ENCODE measurements at regions not wholly inside any gene's neighbourhood (a gene's known extent, or its start where the extent isn't known, plus 50 kb on each side); places are given as distances from the start of the nearest gene placed in this dataset.

DNA sequence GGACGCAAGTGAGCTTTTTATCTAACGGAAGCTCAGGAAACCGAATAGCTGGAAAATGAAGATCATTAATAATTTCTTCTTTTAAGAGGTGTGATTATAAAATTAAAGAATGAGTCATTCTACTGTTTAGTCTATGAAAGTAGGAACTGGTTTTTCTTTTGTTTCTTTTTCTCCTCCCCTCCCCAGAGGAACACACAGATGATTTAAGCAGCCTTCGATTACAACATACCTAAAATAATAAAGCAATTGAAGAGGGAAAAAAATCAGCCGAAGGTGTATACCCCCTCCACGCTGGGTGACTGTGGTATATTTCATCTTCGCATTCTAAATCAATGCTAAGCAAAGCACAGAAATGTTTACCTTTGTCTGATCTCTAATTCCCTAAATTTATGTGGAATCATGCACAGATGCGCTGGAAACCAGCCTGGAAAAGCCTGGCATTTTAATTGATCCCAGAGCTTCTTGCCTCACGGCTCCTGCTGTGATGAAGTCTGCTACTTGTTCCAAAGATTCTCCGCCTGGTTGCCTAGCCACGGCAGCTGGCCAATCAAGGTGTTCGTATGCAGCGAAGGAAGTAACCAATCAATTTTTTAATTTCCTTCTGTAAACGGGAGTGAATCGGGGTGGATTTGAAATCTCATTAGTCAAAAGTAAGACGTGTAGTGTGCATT is 133.9 kb downstream of the FANCF start:
- no peak for DNase-seq (ENCODE audit: low read depth in 2 of 2)

DNA sequence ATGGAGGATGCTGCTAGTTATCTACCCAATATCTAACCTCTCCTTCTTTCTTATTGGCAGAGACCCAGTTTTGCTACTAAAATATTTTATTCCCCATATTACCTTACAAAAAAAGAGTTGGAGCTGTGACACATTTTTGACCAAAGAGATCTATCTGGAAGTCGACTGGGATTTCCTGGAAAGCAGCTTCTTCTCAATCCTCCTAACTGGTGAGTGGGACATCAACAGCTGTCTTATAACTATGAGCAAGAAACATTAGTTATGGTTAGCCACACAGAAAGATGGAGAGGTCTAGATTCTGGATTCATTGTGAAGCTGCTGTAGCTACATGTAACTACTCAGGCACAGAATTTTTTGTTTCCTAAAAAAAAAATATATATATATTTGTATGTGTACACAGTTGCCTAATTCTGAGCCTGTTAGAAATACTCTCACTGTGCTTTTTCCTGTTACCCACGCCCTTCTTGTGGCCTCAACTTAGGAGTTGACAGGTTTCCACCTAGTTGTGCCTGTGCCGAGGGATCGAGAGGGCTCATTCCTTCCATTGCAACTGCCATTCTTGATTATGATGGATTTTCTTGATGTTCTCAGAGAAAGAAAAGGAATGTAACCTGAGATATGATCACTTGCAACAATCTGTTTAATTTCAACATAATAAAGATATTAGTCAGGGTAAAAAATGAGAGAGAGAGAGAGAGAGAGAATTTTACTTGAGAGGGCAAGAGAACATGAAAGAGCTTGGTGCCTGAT is 142.0 kb downstream of the SLC17A6 start:
- no peak for DNase-seq (ENCODE audit: low read depth in 2 of 2)

- DNase-seq (ENCODE audit: low read depth in 2 of 2) = no peak
These were observed 141.0 kb downstream of the SLC17A6 start for GRCh38 chr11:22479208-22479607.

DNA sequence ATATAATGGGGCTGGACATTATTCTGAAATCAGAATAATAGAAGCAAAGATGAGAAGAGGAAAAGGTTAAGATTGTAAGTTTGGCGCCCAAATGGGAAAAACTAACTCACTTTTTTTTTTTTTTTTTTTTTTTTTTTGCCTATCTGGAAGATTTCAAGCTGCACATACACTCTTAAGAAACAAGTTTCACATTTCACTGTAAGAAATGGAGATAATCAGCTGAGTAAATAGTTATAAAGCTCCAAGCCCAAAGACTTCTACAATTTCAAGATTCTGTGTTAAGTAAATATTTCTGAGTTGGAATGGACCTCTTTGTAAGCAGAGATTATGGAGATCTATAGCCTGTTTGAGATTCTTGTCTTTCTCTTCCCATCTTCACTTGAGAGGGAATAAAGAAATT is 140.0 kb downstream of the SLC17A6 start:
- DNase-seq (ENCODE audit: low read depth in 2 of 2) = no peak

- DNase-seq (ENCODE audit: low read depth in 2 of 2) = no peak
These were observed 139.1 kb downstream of the SLC17A6 start for GRCh38 chr11:22477312-22477711.

DNA sequence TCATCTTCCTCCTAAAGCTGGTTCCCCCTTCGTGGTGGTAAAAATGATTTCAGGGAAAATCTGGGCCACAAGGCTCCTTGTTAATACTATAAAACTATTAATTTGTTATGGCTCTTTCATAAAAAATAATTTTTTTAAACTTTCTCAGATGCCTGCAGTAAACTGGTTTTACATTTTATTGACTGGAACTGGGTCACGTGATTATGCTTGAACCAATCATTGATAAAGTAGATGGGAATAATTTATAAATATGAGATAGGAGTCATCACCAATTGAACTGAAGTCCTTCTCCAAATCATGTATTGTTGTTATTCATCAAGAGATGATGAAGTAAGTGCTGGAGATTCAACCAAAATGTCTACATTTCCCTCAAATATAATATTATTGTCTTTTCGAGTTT is 138.4 kb downstream of the SLC17A6 start:
- no peak for DNase-seq (ENCODE audit: low read depth in 2 of 2)

- no peak for DNase-seq (ENCODE audit: low read depth in 2 of 2)
These were observed 136.4 kb downstream of the SLC17A6 start for GRCh38 chr11:22474616-22475015.

DNA sequence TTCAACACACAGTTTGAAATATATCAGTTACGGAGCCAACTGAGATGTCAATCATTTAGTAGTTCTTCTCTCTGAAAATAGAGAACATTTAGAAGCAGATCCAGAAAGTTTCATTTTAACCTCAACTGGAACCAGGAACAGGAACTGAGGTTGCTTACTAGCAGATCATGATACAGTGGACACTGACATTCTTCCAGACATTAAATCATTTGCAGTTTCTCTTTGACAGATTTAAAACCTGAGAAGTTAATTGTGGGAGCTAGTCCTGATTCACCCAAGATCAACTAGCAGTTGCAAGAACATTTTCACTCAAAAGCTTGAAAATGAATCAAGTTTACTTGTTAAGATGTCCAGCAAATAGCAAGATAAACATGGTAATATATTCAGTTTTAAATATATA is 135.4 kb downstream of the SLC17A6 start:
- no peak for DNase-seq (ENCODE audit: low read depth in 2 of 2)

DNA sequence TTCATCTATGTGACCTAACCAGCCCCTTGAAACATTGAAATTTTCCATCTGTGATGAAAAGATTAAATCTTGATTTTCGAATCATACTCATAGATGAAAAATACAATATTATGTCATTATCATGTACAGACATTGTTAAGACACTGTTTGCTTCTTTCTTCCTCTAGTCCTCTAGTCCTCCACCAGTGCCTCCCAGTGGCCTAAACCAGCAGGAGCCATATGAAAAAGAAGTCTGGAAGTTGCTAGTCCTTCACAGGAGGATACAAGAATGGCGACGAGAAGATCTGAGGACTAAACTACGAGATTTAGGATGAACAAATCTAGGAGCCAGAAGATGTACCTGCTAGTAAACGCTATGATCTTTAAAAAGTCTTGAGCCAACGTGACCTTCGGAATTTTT is 134.1 kb downstream of the SLC17A6 start:
- peak in 1 of 2 donors; percentile 41 for DNase-seq (ENCODE audit: low read depth in 2 of 2)

DNA sequence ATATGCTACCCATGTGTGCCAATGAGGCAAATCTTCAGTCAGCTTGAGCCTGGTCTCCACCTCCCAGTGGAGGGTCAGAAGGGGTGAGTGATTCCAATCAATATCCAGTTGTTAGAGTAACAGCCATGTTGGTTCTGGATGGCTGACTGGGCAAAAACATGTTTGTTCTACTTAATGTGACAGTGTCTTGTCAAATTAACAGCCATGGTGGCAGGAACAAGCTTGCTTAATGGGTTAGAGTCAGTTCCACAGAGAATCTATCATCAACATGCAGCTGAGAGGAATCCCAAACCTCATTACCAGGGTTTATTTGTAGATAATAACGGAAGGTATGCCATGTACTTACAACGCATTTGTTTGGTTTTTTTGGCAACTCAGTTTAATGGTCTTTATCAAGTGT is 133.2 kb downstream of the SLC17A6 start:
- DNase-seq (ENCODE audit: low read depth in 2 of 2) = no peak

GRCh38 chr11:22467741-22468140 is 129.6 kb downstream of the SLC17A6 start:
- no peak for DNase-seq (ENCODE audit: low read depth in 2 of 2)

GRCh38 chr11:22467248-22467647 is 129.1 kb downstream of the SLC17A6 start:
- DNase-seq (ENCODE audit: low read depth in 2 of 2) = no peak

DNA sequence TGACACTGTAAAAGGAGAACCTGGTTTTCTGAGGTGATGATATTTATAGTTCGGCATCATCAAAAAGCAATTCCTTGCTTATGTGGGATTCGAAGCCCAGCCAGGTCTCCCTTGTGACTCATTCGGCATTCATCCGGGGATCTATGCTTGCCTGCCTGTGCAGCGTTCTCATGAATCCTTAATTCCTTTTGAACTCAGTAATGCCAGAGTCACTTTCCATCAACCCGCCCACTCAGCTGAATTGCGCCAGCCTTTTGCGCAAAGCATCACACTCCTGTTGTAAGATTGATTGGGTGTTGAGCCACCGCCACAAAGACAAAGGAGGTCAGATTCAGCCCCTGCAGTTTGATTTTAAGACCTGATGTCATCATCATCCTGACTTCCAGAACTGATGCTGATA is 128.6 kb downstream of the SLC17A6 start:
- peak in 1 of 2 donors; percentile 20 for DNase-seq (ENCODE audit: low read depth in 2 of 2)

DNA sequence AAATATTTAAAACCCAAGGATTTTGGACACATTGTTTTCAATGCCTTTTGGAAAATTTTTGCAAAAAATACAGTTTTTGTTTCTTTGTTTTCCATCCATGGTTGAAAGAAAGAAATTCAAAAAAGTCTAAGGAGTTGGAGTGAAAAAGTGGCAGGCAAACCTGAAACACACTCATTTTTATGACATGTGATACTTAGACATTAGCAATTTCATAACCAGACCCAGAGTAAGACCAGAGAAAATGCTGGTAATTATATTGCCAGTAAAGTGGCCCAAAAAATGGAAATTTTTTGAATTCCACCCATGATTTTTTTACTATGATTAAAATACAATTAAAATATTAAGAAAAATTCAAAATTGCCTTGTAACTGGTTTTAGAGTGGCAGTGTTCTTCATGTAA is 128.2 kb downstream of the SLC17A6 start:
- no peak for DNase-seq (ENCODE audit: low read depth in 2 of 2)

DNA sequence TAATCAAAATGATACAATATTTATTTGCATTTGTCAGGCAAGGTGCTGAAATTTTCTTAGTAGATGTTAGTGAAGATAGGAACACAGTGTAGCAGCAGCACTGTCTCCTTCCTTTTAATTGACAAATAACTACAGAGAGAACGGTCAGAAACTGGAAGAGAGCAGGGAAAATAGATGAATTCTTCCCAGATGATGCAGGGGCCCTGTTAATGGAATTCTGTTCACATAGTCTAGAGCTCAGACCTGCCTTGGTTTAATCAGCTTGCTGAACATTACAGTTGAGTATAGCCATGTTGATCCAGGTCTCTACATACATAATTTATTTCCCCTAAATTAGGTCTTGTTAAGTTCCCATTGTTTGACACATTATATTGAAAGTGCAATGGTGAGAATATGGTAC is 127.4 kb downstream of the SLC17A6 start:
- no peak for DNase-seq (ENCODE audit: low read depth in 2 of 2)

GRCh38 chr11:22461626-22462025 is 123.4 kb downstream of the SLC17A6 start:
- DNase-seq (ENCODE audit: low read depth in 2 of 2) = no peak

DNA sequence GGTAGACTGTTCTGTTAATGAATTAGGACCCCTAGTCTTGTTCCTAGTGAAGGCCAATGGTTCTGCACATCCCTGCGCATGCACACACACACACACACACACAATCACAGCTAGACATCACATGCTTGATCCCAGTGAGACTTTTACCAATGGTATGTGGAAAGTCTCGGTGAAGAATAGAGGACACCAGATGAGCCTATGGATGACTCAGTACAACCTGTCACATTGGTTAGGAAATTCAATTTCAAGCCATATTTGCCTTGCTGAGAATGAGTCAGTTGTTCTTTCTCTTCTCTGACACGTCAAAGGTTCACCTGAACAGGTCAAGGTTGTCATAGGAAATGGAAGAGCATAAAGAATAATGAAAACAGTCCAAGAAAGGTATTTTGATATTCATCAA is 122.0 kb downstream of the SLC17A6 start:
- no peak for DNase-seq (ENCODE audit: low read depth in 2 of 2)

DNA sequence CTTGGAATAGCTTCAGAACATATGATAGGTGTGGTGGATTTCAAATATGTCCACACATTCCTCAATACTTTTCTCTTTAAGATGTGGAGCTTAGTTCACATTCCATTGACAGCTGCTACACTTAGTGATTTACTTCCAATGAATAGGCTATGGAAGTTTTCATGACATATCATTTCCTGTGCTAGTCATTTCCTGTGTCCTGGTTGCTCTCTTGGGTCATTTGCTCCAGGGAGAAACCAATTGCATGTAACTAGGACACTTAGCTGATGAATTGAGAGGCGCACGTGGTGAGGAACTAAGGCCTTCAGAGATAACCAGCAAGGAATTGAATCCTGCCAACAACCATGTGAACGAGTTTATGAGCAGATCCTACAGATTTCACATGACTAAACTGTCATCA is 120.9 kb downstream of the SLC17A6 start:
- DNase-seq (ENCODE audit: low read depth in 2 of 2) = peak; percentile 60 to 98

DNA sequence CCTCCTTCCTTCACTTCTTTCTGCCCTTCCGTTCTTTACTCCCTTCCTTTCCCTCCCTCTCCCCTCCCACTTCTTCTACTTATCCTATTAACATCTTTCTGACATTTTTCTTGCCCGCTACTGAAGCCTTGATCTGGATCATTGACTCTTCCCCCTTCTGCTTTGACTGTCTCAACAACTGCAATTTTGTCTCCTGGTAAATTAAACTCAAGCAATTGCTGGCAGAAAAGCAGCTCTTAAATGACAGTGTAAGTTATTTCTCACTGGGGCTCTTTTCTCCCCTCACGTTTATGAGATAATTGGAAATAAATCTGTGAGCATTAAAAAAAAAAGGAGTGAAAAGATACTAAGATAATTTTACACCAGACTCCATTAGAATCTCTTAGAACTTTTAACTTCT is 120.0 kb downstream of the SLC17A6 start:
- DNase-seq (ENCODE audit: low read depth in 2 of 2) = no peak

- DNase-seq (ENCODE audit: low read depth in 2 of 2) = no peak
These were observed 119.0 kb downstream of the SLC17A6 start for GRCh38 chr11:22456993-22457762.

DNA sequence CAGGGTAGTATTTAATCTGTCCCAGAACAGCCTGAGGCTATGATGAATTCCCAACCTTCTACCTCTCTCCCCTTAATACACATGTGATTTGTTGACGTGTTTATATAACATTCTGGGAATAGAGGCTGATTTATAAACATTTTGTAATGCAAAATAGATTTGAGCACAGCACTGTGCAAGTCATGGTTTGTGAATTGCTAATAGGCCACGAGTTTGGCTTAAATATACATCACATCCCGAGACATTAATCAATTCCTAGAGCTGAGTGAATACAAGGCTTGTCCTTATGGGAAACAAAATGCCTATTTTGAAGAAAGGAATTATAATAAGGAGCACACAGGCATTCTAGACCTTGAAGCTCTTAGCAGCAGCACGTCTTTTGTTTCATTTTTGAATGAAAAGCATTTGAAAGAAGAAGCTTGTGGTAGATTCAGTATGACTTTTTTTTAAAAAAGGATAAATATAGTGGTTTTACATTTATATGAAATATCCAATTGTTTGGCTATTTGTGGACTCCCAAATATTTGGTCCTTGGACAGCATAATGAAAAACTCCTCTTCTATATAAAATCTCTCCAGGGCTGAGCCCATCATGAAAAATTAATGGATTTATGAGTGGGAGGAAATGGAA is 116.4 kb downstream of the SLC17A6 start:
- no peak for DNase-seq (ENCODE audit: low read depth in 2 of 2)

- DNase-seq (ENCODE audit: low read depth in 2 of 2) = no peak
These were observed 111.3 kb downstream of the SLC17A6 start for GRCh38 chr11:22449441-22449840.
